IMR-90 (cell line): ENCODE measurements at regions not wholly inside any gene's neighbourhood (a gene's known extent, or its start where the extent isn't known, plus 50 kb on each side); places are given as distances from the start of the nearest gene placed in this dataset.

ENCODE experiments used
- ATAC-seq: fragments of 200-7000 bp; cut with Tn5 transposase; 2 replicates; pipeline ENCODE4 v1.9.1; 2020; ENCODE audit warnings: low read depth, mild to moderate bottlenecking, moderate library complexity
- BruUV-seq: library from RNA; stranded (reverse); fragments of 400-500 nt; replicated peaks from 2 replicates; lab custom pipeline; 2021; lab: Mats Ljungman, UMichigan
- CTCF ChIA-PET: fragments of 300-600 bp; formaldehyde crosslinking; extraction: SDS; loops from one replicate; lab custom pipeline; 2021; ENCODE audit warnings: antibody characterized with exemption; lab: Yijun Ruan, JAX
- POLR2A ChIA-PET: fragments of 300-600 bp; sonication (Branson Sonifier 250); formaldehyde crosslinking; loops from one replicate; lab custom pipeline; 2022; ENCODE audit warnings: antibody characterized with exemption; ENCODE audit not compliant: unreplicated experiment; lab: Charles Lee
- DNase-seq: peaks from one replicate; pipeline ENCODE4 v3.0.0; 2013
- H2AFZ ChIP-seq: replicated peaks from 2 replicates; pipeline ENCODE3; 2013; ENCODE audit warnings: low read length, mild to moderate bottlenecking; ENCODE audit not compliant: poor library complexity
- H2AK5ac ChIP-seq: 2 replicates; pipeline ENCODE4 v1.6.1; 2013; ENCODE audit warnings: low read depth, low read length, inconsistent platforms
- H2AK9ac ChIP-seq: replicated peaks from 2 replicates; pipeline ENCODE3; 2013; ENCODE audit warnings: mild to moderate bottlenecking, low read depth, low read length, moderate library complexity; ENCODE audit not compliant: poor library complexity
- H2BK120ac ChIP-seq: 2 replicates; pipeline ENCODE4 v1.6.1; 2013; ENCODE audit warnings: low read depth, low read length, inconsistent platforms
- H2BK15ac ChIP-seq: 3 replicates; pipeline ENCODE4 v1.6.1; 2013; ENCODE audit warnings: low read depth, low read length, inconsistent platforms
- H2BK20ac ChIP-seq: 2 replicates; pipeline ENCODE4 v1.6.1; 2013; ENCODE audit warnings: low read depth, mild to moderate bottlenecking, inconsistent platforms, low read length, moderate library complexity
- H2BK5ac ChIP-seq: 2 replicates; pipeline ENCODE4 v1.6.1; 2013; ENCODE audit warnings: mild to moderate bottlenecking, low read depth, low read length, inconsistent platforms; ENCODE audit not compliant: poor library complexity, severe bottlenecking
- H3K14ac ChIP-seq: replicated peaks from 2 replicates; pipeline ENCODE4 v1.6.1; 2013; ENCODE audit warnings: low read depth, low read length, inconsistent platforms
- H3K18ac ChIP-seq: 2 replicates; pipeline ENCODE4 v1.6.1; 2013; ENCODE audit warnings: low read depth, low read length, control low read depth
- H3K23ac ChIP-seq: 2 replicates; pipeline ENCODE4 v1.6.1; 2013; ENCODE audit warnings: low read depth, low read length, inconsistent platforms
- H3K27ac ChIP-seq: 2 replicates; pipeline ENCODE4 v1.5.1; 2013; ENCODE audit warnings: mild to moderate bottlenecking, control low read depth, low read length; ENCODE audit not compliant: insufficient read depth
- H3K27me3 ChIP-seq: 2 replicates; pipeline ENCODE4 v1.6.1; 2013; ENCODE audit warnings: low read length; ENCODE audit not compliant: control insufficient read depth, insufficient read depth
- H3K36me3 ChIP-seq: 2 replicates; pipeline ENCODE4 v1.6.1; 2013; ENCODE audit warnings: low read length, mixed read lengths; ENCODE audit not compliant: control insufficient read depth, insufficient read depth
- H3K4ac ChIP-seq: 2 replicates; pipeline ENCODE4 v1.6.1; 2013; ENCODE audit warnings: low read depth, low read length, inconsistent platforms
- H3K4me1 ChIP-seq: 2 replicates; pipeline ENCODE4 v1.6.1; 2013; ENCODE audit warnings: low read length, mixed read lengths; ENCODE audit not compliant: control insufficient read depth, insufficient read depth
- H3K4me2 ChIP-seq: 2 replicates; pipeline ENCODE4 v1.6.1; 2013; ENCODE audit warnings: low read depth, mild to moderate bottlenecking, control low read depth, low read length, moderate library complexity
- H3K4me3 ChIP-seq: 2 replicates; pipeline ENCODE4 v1.5.1; 2013; ENCODE audit warnings: low read depth, mild to moderate bottlenecking, control low read depth, low read length, moderate library complexity; ENCODE audit not compliant: insufficient read depth
- H3K56ac ChIP-seq: 2 replicates; pipeline ENCODE4 v1.6.1; 2013; ENCODE audit warnings: low read length, inconsistent platforms; ENCODE audit not compliant: insufficient read depth; ENCODE audit errors: extremely low read depth
- H3K79me1 ChIP-seq, 2 experiments: 2 replicates each; pipeline ENCODE4 v1.6.1; 2013; ENCODE audit warnings: low read length in 2 of 2, inconsistent platforms in 1 of 2, low read depth in 1 of 2
- H3K9ac ChIP-seq: 2 replicates; pipeline ENCODE4 v1.6.1; 2013; ENCODE audit warnings: low read depth, low read length, control low read depth
- H3K9me1 ChIP-seq: 2 replicates; pipeline ENCODE4 v1.6.1; 2013; ENCODE audit warnings: low read length, inconsistent platforms; ENCODE audit not compliant: insufficient read depth
- H3K9me3 ChIP-seq: 2 replicates; pipeline ENCODE4 v1.6.1; 2013; ENCODE audit warnings: low read length; ENCODE audit not compliant: control insufficient read depth, insufficient read depth
- H4K20me1 ChIP-seq: 2 replicates; pipeline ENCODE4 v1.6.1; 2013; ENCODE audit warnings: low read length, inconsistent platforms; ENCODE audit not compliant: insufficient read depth
- H4K5ac ChIP-seq: 2 replicates; pipeline ENCODE4 v1.6.1; 2013; ENCODE audit warnings: mild to moderate bottlenecking, low read depth, low read length, control low read depth
- H4K8ac ChIP-seq, 2 experiments: 2 replicates each; pipeline ENCODE4 v1.6.1; 2013; ENCODE audit warnings: low read depth in 2 of 2, low read length in 2 of 2, control low read depth in 1 of 2, inconsistent platforms in 1 of 2
- H4K91ac ChIP-seq: 2 replicates; pipeline ENCODE4 v1.6.1; 2013; ENCODE audit warnings: low read depth, low read length, inconsistent platforms; ENCODE audit not compliant: insufficient read depth
- BHLHE40 ChIP-seq: fragments of 150-350 bp; IDR thresholded peaks from 2 replicates; pipeline ENCODE4 v1.6.1; 2016; ENCODE audit warnings: mild to moderate bottlenecking, low read depth, low read length
- CEBPB ChIP-seq: IDR thresholded peaks from 2 replicates; pipeline ENCODE4 v1.6.1; 2012; ENCODE audit warnings: low read depth, low read length, improper control_type of control experiment
- CHD1 ChIP-seq: IDR thresholded peaks from 2 replicates; pipeline ENCODE4 v1.6.1; 2012; ENCODE audit warnings: low read depth, low read length, improper control_type of control experiment
- CTCF ChIP-seq: conservative IDR thresholded peaks from 2 replicates; pipeline ENCODE4 v1.5.1; 2012; ENCODE audit warnings: mild to moderate bottlenecking, low read depth, low read length, improper control_type of control experiment
- FOS ChIP-seq: fragments of 150-350 bp; IDR thresholded peaks from 2 replicates; pipeline ENCODE4 v1.6.1; 2016; ENCODE audit warnings: low read depth, low read length
- MAFK ChIP-seq: IDR thresholded peaks from 2 replicates; pipeline ENCODE4 v1.6.1; 2012; ENCODE audit warnings: low read depth, low read length, improper control_type of control experiment
- MAZ ChIP-seq: IDR thresholded peaks from 2 replicates; pipeline ENCODE4 v1.6.1; 2012; ENCODE audit warnings: low read depth, mild to moderate bottlenecking, low read length, improper control_type of control experiment, moderate library complexity, borderline replicate concordance
- MXI1 ChIP-seq: IDR thresholded peaks from 2 replicates; pipeline ENCODE4 v1.6.1; 2012; ENCODE audit warnings: low read depth, mild to moderate bottlenecking, low read length, moderate library complexity, borderline replicate concordance
- NFE2L2 ChIP-seq: fragments of 150-350 bp; IDR thresholded peaks from 2 replicates; pipeline ENCODE4 v1.6.1; 2016; ENCODE audit warnings: low read depth, mild to moderate bottlenecking, low read length
- POLR2A ChIP-seq: IDR thresholded peaks from 2 replicates; pipeline ENCODE4 v1.6.1; 2012; ENCODE audit warnings: mild to moderate bottlenecking, low read depth, low read length
- RAD21 ChIP-seq: IDR thresholded peaks from 2 replicates; pipeline ENCODE4 v1.6.1; 2012; ENCODE audit warnings: low read length, improper control_type of control experiment
- RCOR1 ChIP-seq: IDR thresholded peaks from 2 replicates; pipeline ENCODE4 v1.6.1; 2012; ENCODE audit warnings: mild to moderate bottlenecking, low read length, improper control_type of control experiment; ENCODE audit not compliant: insufficient replicate concordance
- RFX5 ChIP-seq: IDR thresholded peaks from 2 replicates; pipeline ENCODE4 v1.8.0; 2012; ENCODE audit warnings: low read depth, mild to moderate bottlenecking, low read length, moderate library complexity
- SMC3 ChIP-seq: fragments of 150-350 bp; IDR thresholded peaks from 2 replicates; pipeline ENCODE4 v1.6.1; 2016; ENCODE audit warnings: low read depth, mild to moderate bottlenecking, antibody characterized with exemption, low read length, moderate library complexity
- WGBS, 2 experiments: methylation state at CpG; one replicate each; pipeline versions ENCODE4 v1.1.5 to v1.1.7; 2013; ENCODE audit warnings: missing lambda C conversion rate in 2 of 2; ENCODE audit not compliant: insufficient read length in 1 of 2; ENCODE audit errors: extremely low coverage in 2 of 2; 5-methylcytosine and 5-hydroxymethylcytosine counted together
- dilution Hi-C: fragments of 300-500 bp; cut with HindIII; formaldehyde crosslinking; loops from one replicate; pipeline ENCODE4 v1.14.3; 2018; ENCODE audit warnings: low sequenced_read_pairs; ENCODE audit not compliant: unreplicated experiment
- in situ Hi-C: fragments of 300-500 bp; cut with MboI; formaldehyde crosslinking; loops from 3 replicates; pipeline ENCODE4 v1.14.3; 2019; ENCODE audit warnings: low sequenced_read_pairs, inconsistent platforms, mixed read lengths
- intact Hi-C: fragments of 100-400 bp; cut with micrococcal nuclease; formaldehyde crosslinking; loops from 2 replicates; pipeline ENCODE4 v1.10.0; 2022
- TF ChIP-seq, protein P1 (sequence below): fragments of 150-350 bp; IDR thresholded peaks from 2 replicates; pipeline ENCODE4 v1.6.1; 2017; ENCODE audit warnings: mild to moderate bottlenecking, antibody characterized with exemption, low read length, low read depth
- TF ChIP-seq, protein P2 (sequence below): fragments of 150-350 bp; IDR thresholded peaks from 2 replicates; pipeline ENCODE4 v1.6.1; 2016; ENCODE audit warnings: low read depth, mild to moderate bottlenecking, low read length, moderate library complexity, borderline replicate concordance

- Histone ChIP-seq H3K4me3 (no peak overlapping the region), H3K56ac (no peak overlapping the region), H3K36me3 (no peaks in the 10 kb centered on the region), H3K18ac (no peak overlapping the region), H3K4ac (no peak overlapping the region), H3K27ac (no peak overlapping the region), H4K20me1 (no peaks in the 10 kb centered on the region), H4K8ac (no peak overlapping the region), H3K9ac (no peak overlapping the region), H4K5ac (no peak overlapping the region), H3K9me3 (no peaks in the 10 kb centered on the region), H3K23ac (no peak overlapping the region), H2BK120ac (no peak overlapping the region), H3K9me1 (no peaks in the 10 kb centered on the region; the same call in 1 of the 2 replicates), H2BK15ac (no peak overlapping the region), H3K14ac (no peak overlapping the region), H2AK5ac (no peak overlapping the region), H3K4me1 (no peaks in the 10 kb centered on the region), H2BK5ac (no peak overlapping the region), H2AK9ac (no peak overlapping the region), H2AFZ (no peak overlapping the region), H3K79me1 (no peaks in the 10 kb centered on the region), H4K91ac (no peak overlapping the region), H3K4me2 (no peak overlapping the region), H2BK20ac (no peak overlapping the region), H3K27me3 (no peaks in the 10 kb centered on the region)
- dilution Hi-C loops, result loop anchor here (25.0 kb wide), 1 partner anchor 364 kb away; no protein-coding TSS in a partner anchor
- WGBS, 2 experiments, result 100% methylated on average over 4 of the region's 6 CpGs; no CpG with 5 or more reads in 1 of the 2 experiments
- POLR2A ChIA-PET, result no interaction called here
- intact Hi-C loops, result no loop called here
- DNase-seq (no peak), ATAC-seq (no peak)
- no peak for TF ChIP-seq NFE2L2
- TF ChIP-seq, protein P1, sequence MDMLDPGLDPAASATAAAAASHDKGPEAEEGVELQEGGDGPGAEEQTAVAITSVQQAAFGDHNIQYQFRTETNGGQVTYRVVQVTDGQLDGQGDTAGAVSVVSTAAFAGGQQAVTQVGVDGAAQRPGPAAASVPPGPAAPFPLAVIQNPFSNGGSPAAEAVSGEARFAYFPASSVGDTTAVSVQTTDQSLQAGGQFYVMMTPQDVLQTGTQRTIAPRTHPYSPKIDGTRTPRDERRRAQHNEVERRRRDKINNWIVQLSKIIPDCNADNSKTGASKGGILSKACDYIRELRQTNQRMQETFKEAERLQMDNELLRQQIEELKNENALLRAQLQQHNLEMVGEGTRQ, result no peak
- TF ChIP-seq POLR2A, result no peak
- TF ChIP-seq SMC3, result no peak
- no peak for TF ChIP-seq BHLHE40
- TF ChIP-seq MXI1, result no peak
- no peak for TF ChIP-seq RCOR1
- no peak for TF ChIP-seq CEBPB
- TF ChIP-seq, protein P2, sequence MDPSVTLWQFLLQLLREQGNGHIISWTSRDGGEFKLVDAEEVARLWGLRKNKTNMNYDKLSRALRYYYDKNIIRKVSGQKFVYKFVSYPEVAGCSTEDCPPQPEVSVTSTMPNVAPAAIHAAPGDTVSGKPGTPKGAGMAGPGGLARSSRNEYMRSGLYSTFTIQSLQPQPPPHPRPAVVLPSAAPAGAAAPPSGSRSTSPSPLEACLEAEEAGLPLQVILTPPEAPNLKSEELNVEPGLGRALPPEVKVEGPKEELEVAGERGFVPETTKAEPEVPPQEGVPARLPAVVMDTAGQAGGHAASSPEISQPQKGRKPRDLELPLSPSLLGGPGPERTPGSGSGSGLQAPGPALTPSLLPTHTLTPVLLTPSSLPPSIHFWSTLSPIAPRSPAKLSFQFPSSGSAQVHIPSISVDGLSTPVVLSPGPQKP, result no peak
- no peak for TF ChIP-seq RAD21
- no peak for TF ChIP-seq CTCF
- no peak for TF ChIP-seq MAZ
- TF ChIP-seq RFX5, result no peak
- TF ChIP-seq MAFK, result no peak
- no peak for TF ChIP-seq CHD1
- no peak for TF ChIP-seq FOS
- in situ Hi-C loops, result no loop called here
- BruUV-seq, result no TSS peak
- CTCF ChIA-PET, result interaction anchor here (1.4 kb wide), 1 partner anchor 22 kb away, joined by 4 read pairs; no protein-coding TSS in a partner anchor
Measured at GRCh38 chr18:59801576-59801975, 98.2 kb upstream of the PMAIP1 start.
